ENCODE measurements at regions not wholly inside any gene's neighbourhood (a gene's known extent, or its start where the extent isn't known, plus 50 kb on each side); places are given as distances from the start of the nearest gene placed in this dataset.

DNA sequence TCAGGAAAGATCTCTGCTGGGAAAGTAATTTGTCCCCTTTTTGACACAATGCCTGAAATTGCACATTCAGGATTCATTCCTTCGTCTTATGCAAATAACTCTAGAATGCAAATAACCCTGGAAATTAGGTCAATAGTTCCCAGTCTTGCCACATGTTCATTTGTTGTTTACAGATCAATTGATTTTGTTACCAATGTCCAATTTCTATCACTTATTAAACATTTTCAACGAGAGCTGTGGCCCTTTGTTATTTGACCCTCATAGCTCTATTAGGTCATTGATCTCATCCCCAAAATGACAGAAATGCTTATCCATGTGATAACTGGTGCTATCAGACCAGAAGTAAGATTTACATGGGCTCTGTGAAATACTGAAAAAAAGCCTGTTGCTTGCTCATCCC, 275.3 kb upstream of the REG3G start:
- no CpG with 5 or more reads among the region's 2 CpGs for WGBS, 2 experiments (ENCODE audit: extremely low coverage in 2 of 2, insufficient read length in 1 of 2)
- no peak overlapping the region for H2BK120ac ChIP-seq (ENCODE audit: low read depth, low read length)
- no TSS peak for BruUV-seq (replicated peaks)
- ChIA-PET CTCF (no interaction called here), POLR2A (ENCODE audit: unreplicated experiment) (no interaction called here)
- no peak overlapping the region for H4K5ac ChIP-seq (ENCODE audit: low read depth, low read length)
- H3K23ac ChIP-seq (ENCODE audit: low read depth, low read length) = no peak overlapping the region
- H3K9ac ChIP-seq (ENCODE audit: low read depth, low read length) = no peak overlapping the region
- no peaks in the 10 kb centered on the region for H3K9me1 ChIP-seq (ENCODE audit: insufficient read depth, low read length)
- dilution Hi-C loops (cut with HindIII; ENCODE audit: low sequenced_read_pairs, unreplicated experiment) = no loop called here
- no peaks in the 10 kb centered on the region for H3K27me3 ChIP-seq (ENCODE audit: control insufficient read depth, insufficient read depth, low read length)
- H2BK5ac ChIP-seq (ENCODE audit: low read depth, low read length, poor library complexity, severe bottlenecking) = no peak overlapping the region
- H3K4ac ChIP-seq (ENCODE audit: low read depth, low read length) = no peak overlapping the region
- TF ChIP-seq, protein P1, sequence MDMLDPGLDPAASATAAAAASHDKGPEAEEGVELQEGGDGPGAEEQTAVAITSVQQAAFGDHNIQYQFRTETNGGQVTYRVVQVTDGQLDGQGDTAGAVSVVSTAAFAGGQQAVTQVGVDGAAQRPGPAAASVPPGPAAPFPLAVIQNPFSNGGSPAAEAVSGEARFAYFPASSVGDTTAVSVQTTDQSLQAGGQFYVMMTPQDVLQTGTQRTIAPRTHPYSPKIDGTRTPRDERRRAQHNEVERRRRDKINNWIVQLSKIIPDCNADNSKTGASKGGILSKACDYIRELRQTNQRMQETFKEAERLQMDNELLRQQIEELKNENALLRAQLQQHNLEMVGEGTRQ (IDR thresholded peaks at IDR 0.05; ENCODE audit: low read depth, low read length) = no peak
- TF ChIP-seq MAFK (IDR thresholded peaks at IDR 0.05; ENCODE audit: low read depth, low read length) (no peak), CEBPB (IDR thresholded peaks at IDR 0.05; ENCODE audit: low read depth, low read length) (no peak), BHLHE40 (IDR thresholded peaks at IDR 0.05; ENCODE audit: low read depth, low read length) (no peak), NFE2L2 (IDR thresholded peaks at IDR 0.05; ENCODE audit: low read depth, low read length) (no peak), MAZ (IDR thresholded peaks at IDR 0.05; ENCODE audit: borderline replicate concordance, low read depth, low read length) (no peak), FOS (IDR thresholded peaks at IDR 0.05; ENCODE audit: low read depth, low read length) (no peak), SMC3 (IDR thresholded peaks at IDR 0.05; ENCODE audit: low read depth, low read length) (no peak), RCOR1 (IDR thresholded peaks at IDR 0.05; ENCODE audit: insufficient replicate concordance, low read length) (no peak), MXI1 (IDR thresholded peaks at IDR 0.05; ENCODE audit: borderline replicate concordance, low read depth, low read length) (no peak), RAD21 (IDR thresholded peaks at IDR 0.05; ENCODE audit: low read length) (no peak), RFX5 (IDR thresholded peaks at IDR 0.05; ENCODE audit: low read depth, low read length) (no peak), CHD1 (IDR thresholded peaks at IDR 0.05; ENCODE audit: low read depth, low read length) (no peak), POLR2A (IDR thresholded peaks at IDR 0.05; ENCODE audit: low read depth, low read length) (no peak)
- TF ChIP-seq, protein P2, sequence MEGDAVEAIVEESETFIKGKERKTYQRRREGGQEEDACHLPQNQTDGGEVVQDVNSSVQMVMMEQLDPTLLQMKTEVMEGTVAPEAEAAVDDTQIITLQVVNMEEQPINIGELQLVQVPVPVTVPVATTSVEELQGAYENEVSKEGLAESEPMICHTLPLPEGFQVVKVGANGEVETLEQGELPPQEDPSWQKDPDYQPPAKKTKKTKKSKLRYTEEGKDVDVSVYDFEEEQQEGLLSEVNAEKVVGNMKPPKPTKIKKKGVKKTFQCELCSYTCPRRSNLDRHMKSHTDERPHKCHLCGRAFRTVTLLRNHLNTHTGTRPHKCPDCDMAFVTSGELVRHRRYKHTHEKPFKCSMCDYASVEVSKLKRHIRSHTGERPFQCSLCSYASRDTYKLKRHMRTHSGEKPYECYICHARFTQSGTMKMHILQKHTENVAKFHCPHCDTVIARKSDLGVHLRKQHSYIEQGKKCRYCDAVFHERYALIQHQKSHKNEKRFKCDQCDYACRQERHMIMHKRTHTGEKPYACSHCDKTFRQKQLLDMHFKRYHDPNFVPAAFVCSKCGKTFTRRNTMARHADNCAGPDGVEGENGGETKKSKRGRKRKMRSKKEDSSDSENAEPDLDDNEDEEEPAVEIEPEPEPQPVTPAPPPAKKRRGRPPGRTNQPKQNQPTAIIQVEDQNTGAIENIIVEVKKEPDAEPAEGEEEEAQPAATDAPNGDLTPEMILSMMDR (conservative IDR thresholded peaks at IDR 0.05; ENCODE audit: low read depth, low read length) = no peak
- TF ChIP-seq, protein P3, sequence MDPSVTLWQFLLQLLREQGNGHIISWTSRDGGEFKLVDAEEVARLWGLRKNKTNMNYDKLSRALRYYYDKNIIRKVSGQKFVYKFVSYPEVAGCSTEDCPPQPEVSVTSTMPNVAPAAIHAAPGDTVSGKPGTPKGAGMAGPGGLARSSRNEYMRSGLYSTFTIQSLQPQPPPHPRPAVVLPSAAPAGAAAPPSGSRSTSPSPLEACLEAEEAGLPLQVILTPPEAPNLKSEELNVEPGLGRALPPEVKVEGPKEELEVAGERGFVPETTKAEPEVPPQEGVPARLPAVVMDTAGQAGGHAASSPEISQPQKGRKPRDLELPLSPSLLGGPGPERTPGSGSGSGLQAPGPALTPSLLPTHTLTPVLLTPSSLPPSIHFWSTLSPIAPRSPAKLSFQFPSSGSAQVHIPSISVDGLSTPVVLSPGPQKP (IDR thresholded peaks at IDR 0.05; ENCODE audit: borderline replicate concordance, low read depth, low read length) = no peak
- no peak overlapping the region for H3K4me2 ChIP-seq (ENCODE audit: low read depth, low read length)
- H2AK9ac ChIP-seq (replicated peaks; ENCODE audit: low read depth, low read length, poor library complexity) = no peak overlapping the region
- H2AFZ ChIP-seq (replicated peaks; ENCODE audit: low read length, poor library complexity) = no peak overlapping the region
- H4K20me1 ChIP-seq (ENCODE audit: insufficient read depth, low read length) = no peaks in the 10 kb centered on the region
- no peaks in the 10 kb centered on the region for H3K36me3 ChIP-seq (ENCODE audit: control insufficient read depth, insufficient read depth, low read length)
- H3K79me1 ChIP-seq (ENCODE audit: low read depth in 1 of 2, low read length in 2 of 2) = no peaks in the 10 kb centered on the region
- H3K14ac ChIP-seq (replicated peaks; ENCODE audit: low read depth, low read length) = no peak overlapping the region
- ATAC-seq (ENCODE audit: low read depth) (no peak), DNase-seq (no peak)
- H3K9me3 ChIP-seq (ENCODE audit: control insufficient read depth, insufficient read depth, low read length) = no peaks in the 10 kb centered on the region
- no peaks in the 10 kb centered on the region for H3K4me1 ChIP-seq (ENCODE audit: control insufficient read depth, insufficient read depth, low read length)
- intact Hi-C loops (cut with micrococcal nuclease) = no loop called here
- no peak overlapping the region for H3K56ac ChIP-seq (ENCODE audit: extremely low read depth, insufficient read depth, low read length)
- no peak overlapping the region for H2BK15ac ChIP-seq (ENCODE audit: low read depth, low read length)
- H4K91ac ChIP-seq (ENCODE audit: insufficient read depth, low read depth, low read length) = no peak overlapping the region
- in situ Hi-C loops (cut with MboI; ENCODE audit: low sequenced_read_pairs) = no loop called here
- H2AK5ac ChIP-seq (ENCODE audit: low read depth, low read length) = no peak overlapping the region
- no peak overlapping the region for H3K27ac ChIP-seq (ENCODE audit: insufficient read depth, low read length)
- H4K8ac ChIP-seq (ENCODE audit: low read depth in 2 of 2, low read length in 2 of 2) = no peak overlapping the region
- H3K18ac ChIP-seq (ENCODE audit: low read depth, low read length) = no peak overlapping the region
- H2BK20ac ChIP-seq (ENCODE audit: low read depth, low read length) = no peak overlapping the region
- H3K4me3 ChIP-seq (ENCODE audit: insufficient read depth, low read depth, low read length) = no peak overlapping the region

Data from IMR-90 (cell line).